Endodermal cell (in vitro differentiated cells): ENCODE measurements at regions not wholly inside any gene's neighbourhood (a gene's known extent, or its start where the extent isn't known, plus 50 kb on each side); places are given as distances from the start of the nearest gene placed in this dataset.

Experiments used
- DNase-seq: peaks from one replicate; pipeline ENCODE4 v3.0.0-alpha.2; 2017
- H3K27ac ChIP-seq: 2 replicates; pipeline ENCODE4 v1.5.1; 2013; ENCODE audit warnings: mild to moderate bottlenecking, low read depth, low read length, moderate library complexity
- H3K27me3 ChIP-seq: 2 replicates; pipeline ENCODE4 v1.6.1; 2013; ENCODE audit warnings: mild to moderate bottlenecking, low read length, moderate library complexity; ENCODE audit not compliant: insufficient read depth, control insufficient read depth, poor library complexity, severe bottlenecking
- H3K36me3 ChIP-seq: 2 replicates; pipeline ENCODE4 v1.7.0; 2013; ENCODE audit warnings: mild to moderate bottlenecking, low read length, moderate library complexity; ENCODE audit not compliant: control insufficient read depth, insufficient read depth
- H3K4me1 ChIP-seq: one replicate; pipeline ENCODE4 v1.7.0; 2013; ENCODE audit warnings: low read length; ENCODE audit not compliant: control insufficient read depth, insufficient read depth
- H3K4me3 ChIP-seq: 2 replicates; pipeline ENCODE4 v1.5.1; 2013; ENCODE audit warnings: mild to moderate bottlenecking, low read length, moderate library complexity
- H3K9ac ChIP-seq: 2 replicates; pipeline ENCODE4 v1.6.1; 2013; ENCODE audit warnings: mild to moderate bottlenecking, low read length, moderate library complexity; ENCODE audit not compliant: poor library complexity, severe bottlenecking; ENCODE audit errors: extremely low read depth
- H3K9me3 ChIP-seq: 2 replicates; pipeline ENCODE4 v1.6.1; 2013; ENCODE audit warnings: mild to moderate bottlenecking, low read length, moderate library complexity; ENCODE audit not compliant: control insufficient read depth
- H3K27ac Mint-ChIP-seq: 2 replicates; pipeline ENCODE4 v1.8.0; 2020; ENCODE audit warnings: mixed read lengths
- H3K27me3 Mint-ChIP-seq: 2 replicates; pipeline ENCODE4 v1.8.0; 2021; ENCODE audit warnings: mild to moderate bottlenecking, mixed read lengths; ENCODE audit not compliant: insufficient read depth
- H3K36me3 Mint-ChIP-seq: 2 replicates; pipeline ENCODE4 v1.8.0; 2020; ENCODE audit warnings: low read depth, mixed read lengths
- H3K4me1 Mint-ChIP-seq: 2 replicates; pipeline ENCODE4 v1.8.0; 2020; ENCODE audit warnings: mixed read lengths
- H3K4me3 Mint-ChIP-seq: 2 replicates; pipeline ENCODE4 v1.8.0; 2020; ENCODE audit warnings: mild to moderate bottlenecking, moderate library complexity, mixed read lengths
- H3K9me3 Mint-ChIP-seq: 2 replicates; pipeline ENCODE4 v1.8.0; 2020; ENCODE audit warnings: mild to moderate bottlenecking, mixed read lengths
- WGBS, 2 experiments: methylation state at CpG; one replicate each; pipeline versions ENCODE4 v1.1.5 to v1.1.7; 2013; ENCODE audit warnings: missing lambda C conversion rate in 2 of 2, mixed read lengths in 1 of 2; ENCODE audit not compliant: insufficient coverage in 1 of 2, insufficient read length in 1 of 2; 5-methylcytosine and 5-hydroxymethylcytosine counted together
- TF ChIP-seq, protein P1 (sequence below): fragments of 200-600 bp; sonication (generic); conservative IDR thresholded peaks from 2 replicates; pipeline ENCODE4 v1.5.0; 2021; ENCODE audit warnings: antibody characterized with exemption, mild to moderate bottlenecking

DNA sequence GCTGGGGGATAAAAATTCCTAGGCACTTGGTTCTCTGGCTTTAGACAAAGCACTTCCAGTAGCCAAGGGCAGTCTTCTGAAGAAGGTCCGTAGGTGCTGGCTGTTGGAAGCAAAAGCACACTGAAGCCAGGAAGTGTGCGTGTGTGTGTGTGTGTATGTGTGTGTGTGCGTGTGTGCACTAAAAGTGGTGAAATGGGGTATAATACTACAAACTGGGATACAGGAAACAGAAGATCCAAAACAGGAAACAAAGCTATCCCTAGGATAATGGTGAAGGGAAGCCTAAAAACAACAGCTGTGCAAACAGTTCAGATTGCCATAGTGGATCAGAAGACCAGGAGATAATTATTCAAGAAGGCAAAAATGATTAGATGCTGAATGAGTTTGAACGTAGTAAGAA, 103.4 kb downstream of the IL20RB start:
- no peak overlapping the region for H3K9ac ChIP-seq
- TF ChIP-seq, protein P1, sequence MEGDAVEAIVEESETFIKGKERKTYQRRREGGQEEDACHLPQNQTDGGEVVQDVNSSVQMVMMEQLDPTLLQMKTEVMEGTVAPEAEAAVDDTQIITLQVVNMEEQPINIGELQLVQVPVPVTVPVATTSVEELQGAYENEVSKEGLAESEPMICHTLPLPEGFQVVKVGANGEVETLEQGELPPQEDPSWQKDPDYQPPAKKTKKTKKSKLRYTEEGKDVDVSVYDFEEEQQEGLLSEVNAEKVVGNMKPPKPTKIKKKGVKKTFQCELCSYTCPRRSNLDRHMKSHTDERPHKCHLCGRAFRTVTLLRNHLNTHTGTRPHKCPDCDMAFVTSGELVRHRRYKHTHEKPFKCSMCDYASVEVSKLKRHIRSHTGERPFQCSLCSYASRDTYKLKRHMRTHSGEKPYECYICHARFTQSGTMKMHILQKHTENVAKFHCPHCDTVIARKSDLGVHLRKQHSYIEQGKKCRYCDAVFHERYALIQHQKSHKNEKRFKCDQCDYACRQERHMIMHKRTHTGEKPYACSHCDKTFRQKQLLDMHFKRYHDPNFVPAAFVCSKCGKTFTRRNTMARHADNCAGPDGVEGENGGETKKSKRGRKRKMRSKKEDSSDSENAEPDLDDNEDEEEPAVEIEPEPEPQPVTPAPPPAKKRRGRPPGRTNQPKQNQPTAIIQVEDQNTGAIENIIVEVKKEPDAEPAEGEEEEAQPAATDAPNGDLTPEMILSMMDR: no peak
- H3K27ac ChIP-seq: no peak overlapping the region
- Mint-ChIP-seq H3K4me3 (no peak overlapping the region), H3K4me1 (peaks cover 11% of the 10 kb centered on the region), H3K36me3 (no peaks in the 10 kb centered on the region), H3K27ac (no peak overlapping the region), H3K9me3 (peaks cover 3% of the 10 kb centered on the region), H3K27me3 (peaks cover 6% of the 10 kb centered on the region)
- H3K9me3 ChIP-seq: no peaks in the 10 kb centered on the region
- no peaks in the 10 kb centered on the region for H3K27me3 ChIP-seq
- peaks cover 5% of the 10 kb centered on the region for H3K4me1 ChIP-seq
- no peak for DNase-seq
- no peak overlapping the region for H3K4me3 ChIP-seq
- H3K36me3 ChIP-seq: no peaks in the 10 kb centered on the region
- WGBS, 2 experiments: 89 to 97% methylated on average over 4 of the region's 4 CpGs

DNA sequence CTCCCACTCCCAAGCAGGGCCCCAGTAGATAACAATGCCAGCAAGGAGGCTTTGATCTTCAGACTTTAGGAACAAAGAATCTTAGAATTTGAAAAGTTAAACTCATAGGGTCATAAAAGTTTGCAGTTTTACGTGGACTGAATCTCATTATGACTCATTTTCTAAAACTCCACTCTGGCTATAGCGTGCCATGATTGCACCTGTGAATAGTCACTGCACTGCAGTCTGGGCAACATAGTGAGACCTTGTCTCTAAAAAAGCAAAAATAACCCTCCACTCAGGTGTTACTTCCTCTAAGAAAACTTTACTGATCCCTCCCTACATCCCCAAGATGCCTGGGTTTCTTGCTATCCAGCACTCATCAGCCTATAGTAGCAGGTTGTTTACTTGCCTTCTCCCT, 104.5 kb downstream of the IL20RB start:
- DNase-seq: no peak
- TF ChIP-seq, protein P1: no peak
- H3K4me3 Mint-ChIP-seq: no peak overlapping the region
- H3K27me3 ChIP-seq: no peaks in the 10 kb centered on the region
- peaks cover 11% of the 10 kb centered on the region for H3K4me1 ChIP-seq
- WGBS, 2 experiments: 95 to 96% methylated on average over 2 of the region's 2 CpGs
- H3K4me3 ChIP-seq: no peak overlapping the region
- peaks cover 6% of the 10 kb centered on the region for H3K27me3 Mint-ChIP-seq
- H3K36me3 ChIP-seq: no peaks in the 10 kb centered on the region
- H3K4me1 Mint-ChIP-seq: peaks cover 18% of the 10 kb centered on the region
- no peak overlapping the region for H3K27ac Mint-ChIP-seq
- no peak overlapping the region for H3K27ac ChIP-seq
- H3K9me3 Mint-ChIP-seq: peaks cover 3% of the 10 kb centered on the region
- no peak overlapping the region for H3K9ac ChIP-seq
- H3K36me3 Mint-ChIP-seq: no peaks in the 10 kb centered on the region
- no peaks in the 10 kb centered on the region for H3K9me3 ChIP-seq

DNA sequence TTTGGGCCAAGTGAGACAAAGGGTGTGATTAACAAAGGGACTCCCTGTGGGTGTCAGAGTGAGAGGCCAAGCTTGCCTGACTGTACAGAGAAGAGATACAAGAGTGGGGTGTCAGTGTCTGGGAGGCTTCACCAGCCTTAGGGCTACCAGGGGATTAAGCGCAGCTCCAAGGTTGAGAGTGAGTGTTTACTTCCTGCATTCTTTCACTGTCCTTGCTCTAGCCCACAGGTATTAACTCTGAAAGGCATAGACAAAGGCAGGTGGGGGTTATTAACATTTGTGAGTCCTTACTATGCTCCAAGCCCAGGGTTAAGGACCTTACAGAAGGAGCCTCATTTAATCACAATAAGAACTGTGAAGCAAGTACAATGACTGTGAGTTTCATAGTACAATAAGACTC, 107.6 kb downstream of the IL20RB start:
- H3K27me3 Mint-ChIP-seq: peaks cover 6% of the 10 kb centered on the region
- H3K27me3 ChIP-seq: no peaks in the 10 kb centered on the region
- H3K4me3 ChIP-seq: no peak overlapping the region
- peak overlapping the region; percentile 2 for H3K27ac Mint-ChIP-seq
- H3K36me3 ChIP-seq: no peaks in the 10 kb centered on the region
- no peaks in the 10 kb centered on the region for H3K36me3 Mint-ChIP-seq
- H3K4me1 Mint-ChIP-seq: peaks cover 18% of the 10 kb centered on the region
- H3K9ac ChIP-seq: no peak overlapping the region
- no peak overlapping the region for H3K27ac ChIP-seq
- TF ChIP-seq, protein P1: no peak
- peaks cover 11% of the 10 kb centered on the region for H3K4me1 ChIP-seq
- no peak overlapping the region for H3K4me3 Mint-ChIP-seq
- H3K9me3 Mint-ChIP-seq: peaks cover 3% of the 10 kb centered on the region
- DNase-seq: peak; percentile 57
- WGBS, 2 experiments: 33% methylated on average over 1 of the region's 1 CpG; no CpG with 5 or more reads in 1 of the 2 experiments
- no peaks in the 10 kb centered on the region for H3K9me3 ChIP-seq
